Upper lobe of right lung (tissue), 1 donor: ENCODE measurements at regions not wholly inside any gene's neighbourhood (a gene's known extent, or its start where the extent isn't known, plus 50 kb on each side); places are given as distances from the start of the nearest gene placed in this dataset.

Experiments used
- ATAC-seq: fragments of 200-7000 bp; cut with Tn5 transposase; one replicate; pipeline ENCODE4 v1.9.1; 2020; ENCODE audit warnings: mild to moderate bottlenecking, moderate library complexity
- DNase-seq: peaks from one replicate; pipeline ENCODE4 v3.0.0-alpha.2; 2020
- H3K27ac ChIP-seq: fragments of 200-600 bp; one replicate; pipeline ENCODE4 v1.8.0; 2022
- H3K27me3 ChIP-seq: fragments of 200-600 bp; one replicate; pipeline ENCODE4 v1.8.0; 2022; ENCODE audit warnings: mild to moderate bottlenecking
- H3K36me3 ChIP-seq: fragments of 200-600 bp; one replicate; pipeline ENCODE4 v1.8.0; 2022
- H3K4me1 ChIP-seq: fragments of 200-600 bp; one replicate; pipeline ENCODE4 v1.8.0; 2022
- H3K4me3 ChIP-seq: fragments of 200-600 bp; one replicate; pipeline ENCODE4 v1.8.0; 2022; ENCODE audit warnings: mild to moderate bottlenecking
- H3K9me3 ChIP-seq: fragments of 200-600 bp; one replicate; pipeline ENCODE4 v1.8.0; 2022
- CTCF ChIP-seq: fragments of 200-600 bp; IDR thresholded peaks from one replicate; pipeline ENCODE4 v1.8.0; 2022; ENCODE audit warnings: antibody characterized with exemption
- intact Hi-C: fragments of 100-400 bp; cut with DNase I; formaldehyde crosslinking; loops from one replicate; pipeline ENCODE4 v1.11.0; 2022
- donor health status: DM: no; HTN: yes; CAD: no; lungs with severe emphysema.

- no peak for DNase-seq
- Histone ChIP-seq H3K4me1 (no peaks in the 10 kb centered on the region), H3K27me3 (no peaks in the 10 kb centered on the region), H3K9me3 (no peaks in the 10 kb centered on the region), H3K4me3 (no peak overlapping the region), H3K36me3 (no peaks in the 10 kb centered on the region), H3K27ac (no peak overlapping the region)
- ATAC-seq: no peak
- TF ChIP-seq CTCF: no peak
- intact Hi-C loops: no loop called here
Observed at GRCh38 chr18:56268952-56269351, 369.4 kb downstream of the TXNL1 start.

GRCh38 chr18:56267334-56267733, 371.1 kb downstream of the TXNL1 start:
- intact Hi-C loops: no loop called here
- Histone ChIP-seq H3K4me3 (no peak overlapping the region), H3K4me1 (no peaks in the 10 kb centered on the region), H3K36me3 (no peaks in the 10 kb centered on the region), H3K27ac (no peak overlapping the region), H3K9me3 (no peaks in the 10 kb centered on the region), H3K27me3 (no peaks in the 10 kb centered on the region)
- no peak for ATAC-seq
- no peak for TF ChIP-seq CTCF
- no peak for DNase-seq

GRCh38 chr18:56258178-56258577, 380.2 kb downstream of the TXNL1 start:
- TF ChIP-seq CTCF: no peak
- no peak for DNase-seq
- Histone ChIP-seq H3K27ac (no peak overlapping the region), H3K27me3 (no peaks in the 10 kb centered on the region), H3K4me3 (no peak overlapping the region), H3K4me1 (no peaks in the 10 kb centered on the region), H3K9me3 (no peaks in the 10 kb centered on the region), H3K36me3 (no peaks in the 10 kb centered on the region)
- intact Hi-C loops: no loop called here
- ATAC-seq: no peak

GRCh38 chr18:56257205-56257604, 381.2 kb downstream of the TXNL1 start:
- Histone ChIP-seq H3K27me3 (no peaks in the 10 kb centered on the region), H3K36me3 (no peaks in the 10 kb centered on the region), H3K27ac (no peak overlapping the region), H3K4me1 (no peaks in the 10 kb centered on the region), H3K4me3 (no peak overlapping the region), H3K9me3 (no peaks in the 10 kb centered on the region)
- ATAC-seq (peak; percentile 61), DNase-seq (no peak)
- no peak for TF ChIP-seq CTCF
- intact Hi-C loops: no loop called here

GRCh38 chr18:56256659-56257058, 381.7 kb downstream of the TXNL1 start:
- Histone ChIP-seq H3K27ac (no peak overlapping the region), H3K9me3 (no peaks in the 10 kb centered on the region), H3K27me3 (no peaks in the 10 kb centered on the region), H3K36me3 (no peaks in the 10 kb centered on the region), H3K4me3 (no peak overlapping the region), H3K4me1 (no peaks in the 10 kb centered on the region)
- intact Hi-C loops: no loop called here
- ATAC-seq: no peak
- TF ChIP-seq CTCF: no peak
- no peak for DNase-seq

GRCh38 chr18:56255381-56255780, 383.0 kb downstream of the TXNL1 start:
- Histone ChIP-seq H3K27ac (no peak overlapping the region), H3K36me3 (no peaks in the 10 kb centered on the region), H3K27me3 (no peaks in the 10 kb centered on the region), H3K4me3 (no peak overlapping the region), H3K9me3 (no peaks in the 10 kb centered on the region), H3K4me1 (no peaks in the 10 kb centered on the region)
- DNase-seq (no peak), ATAC-seq (no peak)
- intact Hi-C loops: no loop called here
- TF ChIP-seq CTCF: no peak
